Head of caudate nucleus (tissue), 42 donors: ENCODE measurements at regions not wholly inside any gene's neighbourhood (a gene's known extent, or its start where the extent isn't known, plus 50 kb on each side); places are given as distances from the start of the nearest gene placed in this dataset.

Experiments used
- DNase-seq, 42 donors: peaks; one replicate each; pipeline versions ENCODE4 v3.0.0 to v3.0.0-alpha.2; 2020 to 2021; ENCODE audit warnings: mixed read lengths in 7 of 42
- intact Hi-C: fragments of 100-400 bp; cut with DNase I; formaldehyde crosslinking; loops from one replicate; pipeline ENCODE4 v1.15.0; 2022

- intact Hi-C loops, result no loop called here
- DNase-seq, result no peak
Measured at GRCh38 chr6:102309700-102310099, 916.2 kb downstream of the GRIK2 start.

- no peak for DNase-seq
- intact Hi-C loops, result no loop called here
Measured at GRCh38 chr6:102300350-102300749, 906.8 kb downstream of the GRIK2 start.

GRCh38 chr6:102298051-102298450 lies 904.5 kb downstream of the GRIK2 start:
- DNase-seq, result no peak

More at GRCh38 chr6:102298051-102298450, 904.5 kb downstream of the GRIK2 start:
- intact Hi-C loops, result no loop called here
